ENCODE measurements at regions not wholly inside any gene's neighbourhood (a gene's known extent, or its start where the extent isn't known, plus 50 kb on each side); places are given as distances from the start of the nearest gene placed in this dataset.

GRCh38 chr14:53553221-53553620 is 400.1 kb upstream of the DDHD1 start:
- Histone ChIP-seq H3K4me3 (no peak overlapping the region), H3K27me3 (ENCODE audit: low read depth) (no peaks in the 10 kb centered on the region), H3K36me3 (no peaks in the 10 kb centered on the region), H3K4me1 (no peaks in the 10 kb centered on the region), H3K9me3 (no peaks in the 10 kb centered on the region), H3K27ac (no peak overlapping the region)
- no peak for DNase-seq
- intact Hi-C loops (cut with DNase I), result no loop called here
- ATAC-seq, result no peak
- TF ChIP-seq CTCF (IDR thresholded peaks at IDR 0.05), result no peak

- intact Hi-C loops (cut with DNase I), result no loop called here
- Histone ChIP-seq H3K27ac (no peak overlapping the region), H3K4me1 (no peaks in the 10 kb centered on the region), H3K4me3 (no peak overlapping the region), H3K27me3 (ENCODE audit: low read depth) (no peaks in the 10 kb centered on the region), H3K9me3 (no peaks in the 10 kb centered on the region), H3K36me3 (no peaks in the 10 kb centered on the region)
- DNase-seq, result no peak
- no peak for ATAC-seq
- no peak for TF ChIP-seq CTCF (IDR thresholded peaks at IDR 0.05)
Measured at GRCh38 chr14:53551862-53552261, 398.7 kb upstream of the DDHD1 start.

- DNase-seq (no peak), ATAC-seq (no peak)
- no peak for TF ChIP-seq CTCF (IDR thresholded peaks at IDR 0.05)
- no peaks in the 10 kb centered on the region for H3K4me1 ChIP-seq
- H3K4me3 ChIP-seq, result no peak overlapping the region
- no peaks in the 10 kb centered on the region for H3K9me3 ChIP-seq
- no peak overlapping the region for H3K27ac ChIP-seq
- no peaks in the 10 kb centered on the region for H3K36me3 ChIP-seq
- intact Hi-C loops (cut with DNase I), result no loop called here
- no peaks in the 10 kb centered on the region for H3K27me3 ChIP-seq (ENCODE audit: low read depth)
Measured at GRCh38 chr14:53550776-53551175, 397.7 kb upstream of the DDHD1 start.

- no peak for ATAC-seq
Measured at GRCh38 chr14:53549956-53550355, 396.8 kb upstream of the DDHD1 start.

GRCh38 chr14:53547593-53547992 is 394.5 kb upstream of the DDHD1 start:
- H3K9me3 ChIP-seq, result no peaks in the 10 kb centered on the region
- intact Hi-C loops (cut with DNase I), result no loop called here
- no peak overlapping the region for H3K4me3 ChIP-seq
- H3K27me3 ChIP-seq (ENCODE audit: low read depth), result no peaks in the 10 kb centered on the region
- no peak overlapping the region for H3K27ac ChIP-seq
- no peaks in the 10 kb centered on the region for H3K36me3 ChIP-seq
- no peak for TF ChIP-seq CTCF (IDR thresholded peaks at IDR 0.05)
- H3K4me1 ChIP-seq, result peaks cover 8% of the 10 kb centered on the region
- DNase-seq (no peak), ATAC-seq (no peak)

More at GRCh38 chr14:53549956-53550355, 396.8 kb upstream of the DDHD1 start:
- intact Hi-C loops (cut with DNase I), result no loop called here
- Histone ChIP-seq H3K4me3 (no peak overlapping the region), H3K27me3 (ENCODE audit: low read depth) (no peaks in the 10 kb centered on the region), H3K9me3 (no peaks in the 10 kb centered on the region), H3K27ac (no peak overlapping the region), H3K36me3 (no peaks in the 10 kb centered on the region), H3K4me1 (no peaks in the 10 kb centered on the region)
- DNase-seq, result no peak
- TF ChIP-seq CTCF (IDR thresholded peaks at IDR 0.05), result no peak

- TF ChIP-seq CTCF (IDR thresholded peaks at IDR 0.05), result no peak
- Histone ChIP-seq H3K9me3 (no peaks in the 10 kb centered on the region), H3K36me3 (no peaks in the 10 kb centered on the region), H3K27me3 (ENCODE audit: low read depth) (no peaks in the 10 kb centered on the region), H3K4me1 (peaks cover 10% of the 10 kb centered on the region), H3K4me3 (no peak overlapping the region), H3K27ac (no peak overlapping the region)
- no peak for ATAC-seq
- intact Hi-C loops (cut with DNase I), result no loop called here
- no peak for DNase-seq
Measured at GRCh38 chr14:53545217-53545616, 392.1 kb upstream of the DDHD1 start.
